ENCODE measurements at regions not wholly inside any gene's neighbourhood (a gene's known extent, or its start where the extent isn't known, plus 50 kb on each side); places are given as distances from the start of the nearest gene placed in this dataset.
"Not testable (repeated sequence)": the region's sequence is repeated elsewhere in the genome, so short reads cannot be mapped to it uniquely, and the experiment has no call there.

DNA sequence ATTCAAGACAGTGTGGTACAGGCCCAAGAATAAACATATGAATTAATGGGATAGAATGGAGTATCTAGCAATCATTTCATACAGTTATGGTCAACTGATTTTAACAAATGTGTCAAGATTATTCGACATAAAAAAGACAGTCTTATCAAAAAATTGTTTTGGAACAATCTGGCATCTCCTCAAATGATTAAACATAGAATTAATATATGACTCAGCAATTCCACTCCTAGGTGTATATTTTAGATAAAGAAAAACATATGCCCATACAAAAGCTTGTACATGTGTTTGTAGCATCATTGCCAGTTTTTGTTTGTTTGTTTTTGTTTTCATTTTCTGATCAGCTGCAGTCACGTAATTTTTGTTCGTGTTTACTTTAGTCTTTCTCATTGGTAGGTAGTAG lies 1188.3 kb downstream of the BRINP3 start:
- DNase-seq = no peak

DNA sequence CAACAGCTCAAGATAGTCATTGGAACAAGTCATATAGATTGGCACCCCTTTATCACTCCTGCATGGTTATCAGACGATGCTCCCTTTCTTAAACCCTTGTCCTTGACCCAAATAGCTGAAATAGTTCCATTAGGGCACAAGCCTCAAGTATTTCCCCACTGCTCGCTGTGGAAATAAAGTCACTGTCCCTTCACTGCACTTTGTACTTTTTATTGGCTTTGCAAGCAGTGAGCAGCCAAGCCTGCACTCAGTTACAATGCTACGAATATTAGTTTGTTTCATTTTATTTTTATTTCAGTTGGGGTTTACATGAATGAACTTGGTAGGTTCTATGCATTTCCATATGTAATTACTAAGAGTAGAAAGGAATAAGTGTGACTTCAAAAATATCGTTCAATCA lies 1176.4 kb downstream of the BRINP3 start:
- DNase-seq = no peak

DNA sequence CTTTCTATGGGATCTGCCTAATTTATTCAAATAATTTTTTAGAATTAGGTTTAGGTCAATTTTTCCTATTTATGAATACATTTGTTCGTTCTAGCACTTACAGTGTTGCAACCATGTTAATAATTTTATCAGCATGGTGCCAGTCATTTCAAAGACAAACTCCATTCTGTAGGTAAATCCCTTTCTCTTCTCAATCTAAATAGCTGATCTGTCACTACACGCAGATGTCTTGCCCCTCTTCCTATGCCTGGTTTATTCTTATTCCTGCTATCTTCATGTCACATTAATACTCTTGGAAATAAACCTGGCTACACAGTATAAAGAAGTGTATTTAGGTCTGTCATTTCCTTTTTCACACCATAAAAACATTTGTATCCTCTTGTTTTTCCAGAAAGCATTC lies 1172.4 kb downstream of the BRINP3 start:
- DNase-seq = no peak

- DNase-seq = no peak
Observed at GRCh38 chr1:189311915-189312314, 1165.7 kb downstream of the BRINP3 start.

DNA sequence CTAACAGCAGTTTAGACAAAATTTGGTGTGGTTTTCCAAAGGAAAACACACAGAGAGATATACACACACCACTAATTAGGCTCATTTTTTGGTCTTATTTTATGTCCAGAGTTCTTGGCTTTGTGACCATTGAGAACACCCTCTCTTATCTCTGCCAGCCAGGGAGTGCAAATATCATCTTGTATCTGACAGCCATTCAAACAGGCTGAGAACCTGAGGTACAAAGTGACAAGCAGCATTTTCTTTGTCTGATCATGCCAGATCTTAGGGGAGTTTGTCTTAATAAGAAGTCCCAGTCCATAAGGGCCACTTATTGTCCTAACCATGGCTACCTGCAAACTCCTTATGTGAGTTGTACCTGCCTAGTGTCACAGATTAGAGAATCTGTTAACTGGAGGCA lies 1165.2 kb downstream of the BRINP3 start:
- no peak for DNase-seq

DNA sequence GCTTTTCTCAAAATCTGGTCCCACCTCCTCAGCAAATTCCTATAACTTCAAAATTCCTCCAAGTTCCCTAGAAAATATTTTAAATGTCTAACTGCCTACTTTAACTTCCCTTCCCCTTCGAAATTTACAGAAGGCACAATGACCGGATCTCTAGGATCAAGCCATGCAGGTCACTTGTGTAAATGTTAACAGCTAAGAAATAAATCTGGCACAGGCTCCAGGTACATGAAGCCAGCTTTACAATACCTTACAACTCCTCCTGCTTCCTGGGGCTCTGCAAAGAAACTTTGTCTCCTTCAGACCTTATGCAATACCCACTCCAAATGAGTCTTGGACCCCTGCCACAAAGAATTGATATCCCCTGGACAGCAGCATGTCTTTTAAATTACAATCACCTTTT lies 1164.2 kb downstream of the BRINP3 start:
- DNase-seq = no peak

DNA sequence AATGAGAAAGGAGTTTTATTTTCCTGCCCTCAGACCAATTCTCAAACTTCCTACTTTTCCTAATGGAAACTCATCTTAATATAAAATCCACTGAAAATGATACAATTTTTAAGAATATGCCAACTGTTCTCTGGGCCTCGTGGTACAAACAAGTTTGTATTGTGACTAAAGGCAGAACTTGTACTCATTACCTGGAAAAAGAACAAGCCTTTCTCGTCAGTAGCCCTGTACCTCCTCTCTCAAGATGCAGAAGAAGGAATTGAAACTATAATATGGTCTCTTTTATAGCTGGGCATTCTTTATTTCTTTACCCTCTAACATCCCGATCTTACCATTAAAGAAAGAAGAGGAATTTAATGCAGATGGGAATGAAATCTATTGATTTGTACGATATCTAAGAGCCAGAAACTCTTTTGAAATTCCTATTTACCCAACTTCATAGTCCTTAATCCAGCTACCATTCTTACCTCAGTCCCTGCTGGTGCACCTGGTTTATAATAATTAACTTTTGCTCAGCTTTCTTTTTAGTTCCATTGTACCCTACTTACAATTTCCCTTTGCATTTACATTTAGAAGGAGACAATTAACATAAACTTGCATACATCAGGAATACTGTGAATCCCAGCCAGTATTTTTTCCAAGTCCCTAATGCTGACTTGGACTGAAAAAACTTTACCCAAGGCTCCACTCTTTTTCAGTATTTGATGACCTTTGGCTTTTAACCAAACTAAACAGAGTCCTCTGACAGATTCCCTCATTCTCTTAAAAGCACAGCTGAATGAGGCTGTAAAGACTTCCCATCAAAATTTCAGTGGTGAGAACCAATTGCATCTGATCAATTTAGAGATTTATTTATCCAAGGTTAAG lies 1162.4 kb downstream of the BRINP3 start:
- DNase-seq = no peak

GRCh38 chr1:189323091-189323490 lies 1154.6 kb downstream of the BRINP3 start:
- DNase-seq = no peak

DNA sequence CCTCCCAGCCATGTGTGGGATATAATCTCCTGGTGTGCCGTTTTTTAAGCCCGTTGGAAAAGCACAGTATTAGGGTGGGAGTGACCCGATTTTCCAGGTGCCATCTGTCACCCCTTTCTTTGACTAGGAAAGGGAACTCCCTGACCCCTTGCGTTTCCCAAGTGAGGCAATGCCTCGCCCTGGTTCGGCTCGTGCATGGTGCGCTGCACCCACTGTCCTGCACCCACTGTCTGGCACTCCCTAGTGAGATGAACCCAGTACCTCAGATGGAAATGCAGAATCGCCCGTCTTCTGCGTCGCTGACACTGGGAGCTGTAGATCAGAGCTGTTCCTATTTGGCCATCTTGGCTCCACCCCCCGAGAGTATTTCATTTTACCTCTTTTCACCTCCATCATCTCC lies 1146.6 kb downstream of the BRINP3 start:
- not testable (repeated sequence) for DNase-seq

GRCh38 chr1:189336115-189337100 lies 1141.3 kb downstream of the BRINP3 start:
- no peak for DNase-seq

GRCh38 chr1:189349607-189350006 lies 1128.1 kb downstream of the BRINP3 start:
- DNase-seq = no peak

DNA sequence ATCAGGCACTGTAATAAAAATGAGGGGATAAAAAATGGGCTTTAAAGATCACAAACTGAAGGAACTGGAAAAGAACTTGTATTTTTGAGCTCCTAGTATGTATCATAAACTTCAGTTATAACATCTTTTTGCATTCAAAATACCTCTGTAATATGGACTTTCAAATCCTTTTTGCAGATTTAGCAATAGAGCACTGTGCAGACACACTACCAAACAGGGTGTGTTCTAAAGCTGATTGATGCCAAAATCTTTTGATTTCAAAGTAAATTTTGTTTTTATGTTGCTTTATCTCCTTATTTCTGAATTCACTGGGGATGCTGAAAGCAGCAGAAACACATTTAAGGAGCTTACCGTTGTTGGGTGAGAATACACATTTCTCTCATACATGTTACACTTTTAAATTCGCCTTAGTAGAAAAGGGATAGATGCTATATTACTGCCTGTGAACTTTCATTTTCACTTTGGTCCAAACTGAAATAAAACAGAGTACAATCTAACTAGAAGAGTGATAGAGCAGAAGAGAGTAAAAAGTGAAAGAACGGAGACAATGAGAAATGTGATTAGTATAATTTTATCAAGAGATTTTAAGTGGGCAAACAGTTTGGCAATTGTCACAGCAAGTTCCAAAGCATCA lies 1126.6 kb downstream of the BRINP3 start:
- DNase-seq = no peak

GRCh38 chr1:189351960-189352359 lies 1125.7 kb downstream of the BRINP3 start:
- no peak for DNase-seq

DNA sequence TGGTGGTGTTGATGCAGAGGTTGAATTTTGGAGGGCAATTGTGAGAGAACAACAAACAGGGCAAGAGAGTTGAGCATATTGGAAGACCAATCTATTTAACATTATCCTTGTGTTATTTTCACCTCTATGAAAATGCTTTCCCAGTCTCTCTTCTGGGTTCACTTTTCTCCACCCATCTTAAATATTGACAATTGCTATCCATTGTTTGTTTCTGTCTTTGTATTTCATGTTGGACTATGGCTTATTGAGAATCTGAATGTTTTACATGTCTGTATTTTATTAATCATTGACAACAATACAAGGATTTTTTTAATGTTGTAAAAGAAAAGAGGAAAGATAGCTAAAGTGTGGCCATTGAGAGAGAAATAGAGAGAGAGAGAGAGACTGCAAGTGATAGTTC lies 1121.5 kb downstream of the BRINP3 start:
- no peak for DNase-seq

DNA sequence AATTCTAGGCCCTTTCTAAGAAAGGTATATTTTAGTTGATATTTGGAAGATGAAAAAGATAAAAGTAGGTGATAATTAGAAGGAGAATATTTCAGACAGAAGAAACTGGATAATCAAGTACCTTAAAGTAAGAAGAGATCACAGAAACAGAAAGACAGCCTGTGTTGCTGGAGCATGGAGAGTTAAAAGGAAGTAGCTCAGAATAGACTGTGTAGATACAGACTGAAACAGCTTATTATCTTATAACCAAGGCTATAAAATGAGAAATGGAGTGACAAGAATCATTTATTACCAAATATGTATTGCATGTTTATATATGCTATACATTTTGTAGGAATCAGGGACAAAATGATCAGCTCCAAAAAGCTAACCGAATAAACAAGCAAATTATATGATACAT lies 1120.3 kb downstream of the BRINP3 start:
- DNase-seq = no peak

DNA sequence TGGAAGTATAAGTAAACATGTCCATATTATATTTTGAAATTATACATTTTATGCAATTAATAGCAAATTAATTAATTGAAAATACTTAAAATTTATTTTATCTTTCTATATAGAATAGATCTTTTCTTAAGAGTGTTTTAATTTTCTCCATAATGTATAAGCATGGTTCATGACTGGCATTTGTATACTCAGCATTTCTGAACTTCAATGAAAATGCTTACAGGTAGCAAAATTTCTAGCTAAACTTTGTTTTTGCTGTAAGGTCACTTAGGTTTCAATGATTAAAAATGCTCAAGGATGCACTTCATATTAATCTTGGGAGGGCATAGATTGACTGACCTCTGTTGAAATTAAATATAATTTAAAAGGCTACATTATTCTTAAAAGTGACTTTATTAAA lies 1108.1 kb downstream of the BRINP3 start:
- no peak for DNase-seq

DNA sequence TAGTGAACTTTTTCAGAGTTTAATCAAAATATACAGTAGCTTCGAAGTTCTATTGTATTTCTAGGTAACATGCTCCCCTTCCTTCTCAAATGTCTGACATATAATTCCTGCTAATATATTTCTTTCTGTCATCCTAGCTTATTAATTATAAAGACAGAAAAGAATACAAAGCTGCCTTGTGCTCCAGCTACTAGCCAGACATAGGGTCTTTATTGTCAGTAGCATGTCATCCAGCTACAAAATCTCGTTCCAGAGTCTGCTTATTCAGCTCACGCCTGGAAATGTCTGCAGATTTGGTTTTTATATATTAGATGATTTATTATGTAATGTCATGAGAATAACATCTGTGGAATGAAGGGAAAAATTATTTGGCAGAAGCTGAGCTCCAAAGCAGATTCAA lies 1102.8 kb downstream of the BRINP3 start:
- no peak for DNase-seq

DNA sequence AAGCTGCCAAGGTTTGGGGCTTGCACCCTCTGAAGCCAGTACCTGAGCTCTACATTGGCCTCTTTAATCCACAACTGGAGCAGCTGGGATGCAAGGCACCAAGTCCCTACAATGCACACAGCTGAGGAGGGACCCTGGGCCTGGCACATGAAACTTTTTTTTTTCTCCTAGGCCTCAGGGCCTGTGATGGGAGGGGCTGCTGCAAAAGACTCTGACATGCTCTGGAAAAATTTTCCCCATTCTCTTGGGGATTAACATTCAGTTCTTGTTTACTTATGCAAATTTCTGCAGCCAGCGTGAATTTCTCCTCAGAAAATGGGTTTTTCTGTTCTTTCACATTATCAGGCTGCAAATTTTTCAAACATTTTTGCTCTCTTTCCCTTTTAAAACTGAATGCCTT lies 1072.2 kb downstream of the BRINP3 start:
- no peak for DNase-seq

GRCh38 chr1:189409774-189410173 lies 1067.9 kb downstream of the BRINP3 start:
- DNase-seq = no peak

GRCh38 chr1:189424746-189425331 lies 1052.8 kb downstream of the BRINP3 start:
- DNase-seq = no peak

- no peak for DNase-seq
Observed at GRCh38 chr1:189429610-189430009, 1048.1 kb downstream of the BRINP3 start.

DNA sequence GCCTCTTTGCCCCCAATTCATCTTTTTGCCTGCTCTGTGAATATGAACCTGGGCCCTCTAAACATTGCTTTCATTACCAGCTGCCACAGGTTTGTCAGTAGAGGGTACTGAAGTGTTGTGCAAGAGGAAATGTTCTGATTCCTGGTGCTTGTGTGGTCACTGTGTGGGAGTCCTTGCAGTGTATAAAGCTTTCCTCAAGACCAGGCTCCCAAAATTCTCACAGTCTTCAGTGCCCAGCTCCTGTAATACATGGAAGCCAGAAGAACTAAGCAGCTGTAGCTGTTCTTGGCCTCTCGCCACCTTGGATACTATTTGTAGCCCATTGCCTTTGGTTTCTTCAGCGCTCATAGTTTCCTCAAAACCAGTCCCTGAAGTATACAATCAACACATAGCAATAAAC lies 1046.2 kb downstream of the BRINP3 start:
- DNase-seq = no peak

- DNase-seq = no peak
Observed at GRCh38 chr1:189432753-189433152, 1044.9 kb downstream of the BRINP3 start.
